Endodermal cell (in vitro differentiated cells): ENCODE measurements at regions not wholly inside any gene's neighbourhood (a gene's known extent, or its start where the extent isn't known, plus 50 kb on each side); places are given as distances from the start of the nearest gene placed in this dataset.

ENCODE experiments used
- DNase-seq: peaks from one replicate; pipeline ENCODE4 v3.0.0-alpha.2; 2017
- H3K27ac ChIP-seq: 2 replicates; pipeline ENCODE4 v1.5.1; 2013; ENCODE audit warnings: mild to moderate bottlenecking, low read depth, low read length, moderate library complexity
- H3K27me3 ChIP-seq: 2 replicates; pipeline ENCODE4 v1.6.1; 2013; ENCODE audit warnings: mild to moderate bottlenecking, low read length, moderate library complexity; ENCODE audit not compliant: insufficient read depth, control insufficient read depth, poor library complexity, severe bottlenecking
- H3K36me3 ChIP-seq: 2 replicates; pipeline ENCODE4 v1.7.0; 2013; ENCODE audit warnings: mild to moderate bottlenecking, low read length, moderate library complexity; ENCODE audit not compliant: control insufficient read depth, insufficient read depth
- H3K4me1 ChIP-seq: one replicate; pipeline ENCODE4 v1.7.0; 2013; ENCODE audit warnings: low read length; ENCODE audit not compliant: control insufficient read depth, insufficient read depth
- H3K4me3 ChIP-seq: 2 replicates; pipeline ENCODE4 v1.5.1; 2013; ENCODE audit warnings: mild to moderate bottlenecking, low read length, moderate library complexity
- H3K9ac ChIP-seq: 2 replicates; pipeline ENCODE4 v1.6.1; 2013; ENCODE audit warnings: mild to moderate bottlenecking, low read length, moderate library complexity; ENCODE audit not compliant: poor library complexity, severe bottlenecking; ENCODE audit errors: extremely low read depth
- H3K9me3 ChIP-seq: 2 replicates; pipeline ENCODE4 v1.6.1; 2013; ENCODE audit warnings: mild to moderate bottlenecking, low read length, moderate library complexity; ENCODE audit not compliant: control insufficient read depth
- H3K27ac Mint-ChIP-seq: 2 replicates; pipeline ENCODE4 v1.8.0; 2020; ENCODE audit warnings: mixed read lengths
- H3K27me3 Mint-ChIP-seq: 2 replicates; pipeline ENCODE4 v1.8.0; 2021; ENCODE audit warnings: mild to moderate bottlenecking, mixed read lengths; ENCODE audit not compliant: insufficient read depth
- H3K36me3 Mint-ChIP-seq: 2 replicates; pipeline ENCODE4 v1.8.0; 2020; ENCODE audit warnings: low read depth, mixed read lengths
- H3K4me1 Mint-ChIP-seq: 2 replicates; pipeline ENCODE4 v1.8.0; 2020; ENCODE audit warnings: mixed read lengths
- H3K4me3 Mint-ChIP-seq: 2 replicates; pipeline ENCODE4 v1.8.0; 2020; ENCODE audit warnings: mild to moderate bottlenecking, moderate library complexity, mixed read lengths
- H3K9me3 Mint-ChIP-seq: 2 replicates; pipeline ENCODE4 v1.8.0; 2020; ENCODE audit warnings: mild to moderate bottlenecking, mixed read lengths
- WGBS, 2 experiments: methylation state at CpG; one replicate each; pipeline versions ENCODE4 v1.1.5 to v1.1.7; 2013; ENCODE audit warnings: missing lambda C conversion rate in 2 of 2, mixed read lengths in 1 of 2; ENCODE audit not compliant: insufficient coverage in 1 of 2, insufficient read length in 1 of 2; 5-methylcytosine and 5-hydroxymethylcytosine counted together
- TF ChIP-seq, protein P1 (sequence below): fragments of 200-600 bp; sonication (generic); conservative IDR thresholded peaks from 2 replicates; pipeline ENCODE4 v1.5.0; 2021; ENCODE audit warnings: antibody characterized with exemption, mild to moderate bottlenecking

GRCh38 chr4:91838181-91838861 lies 465.4 kb upstream of the GRID2 start:
- Histone ChIP-seq H3K9ac (no peak overlapping the region), H3K27me3 (no peaks in the 10 kb centered on the region), H3K36me3 (no peaks in the 10 kb centered on the region), H3K4me3 (no peak overlapping the region), H3K9me3 (peaks cover 12% of the 10 kb centered on the region), H3K27ac (no peak overlapping the region), H3K4me1 (no peaks in the 10 kb centered on the region)
- no peak for DNase-seq
- Mint-ChIP-seq H3K36me3 (no peaks in the 10 kb centered on the region), H3K4me1 (no peaks in the 10 kb centered on the region), H3K27me3 (no peaks in the 10 kb centered on the region), H3K27ac (no peak overlapping the region), H3K4me3 (no peak overlapping the region), H3K9me3 (peaks cover 2% of the 10 kb centered on the region)
- TF ChIP-seq, protein P1, sequence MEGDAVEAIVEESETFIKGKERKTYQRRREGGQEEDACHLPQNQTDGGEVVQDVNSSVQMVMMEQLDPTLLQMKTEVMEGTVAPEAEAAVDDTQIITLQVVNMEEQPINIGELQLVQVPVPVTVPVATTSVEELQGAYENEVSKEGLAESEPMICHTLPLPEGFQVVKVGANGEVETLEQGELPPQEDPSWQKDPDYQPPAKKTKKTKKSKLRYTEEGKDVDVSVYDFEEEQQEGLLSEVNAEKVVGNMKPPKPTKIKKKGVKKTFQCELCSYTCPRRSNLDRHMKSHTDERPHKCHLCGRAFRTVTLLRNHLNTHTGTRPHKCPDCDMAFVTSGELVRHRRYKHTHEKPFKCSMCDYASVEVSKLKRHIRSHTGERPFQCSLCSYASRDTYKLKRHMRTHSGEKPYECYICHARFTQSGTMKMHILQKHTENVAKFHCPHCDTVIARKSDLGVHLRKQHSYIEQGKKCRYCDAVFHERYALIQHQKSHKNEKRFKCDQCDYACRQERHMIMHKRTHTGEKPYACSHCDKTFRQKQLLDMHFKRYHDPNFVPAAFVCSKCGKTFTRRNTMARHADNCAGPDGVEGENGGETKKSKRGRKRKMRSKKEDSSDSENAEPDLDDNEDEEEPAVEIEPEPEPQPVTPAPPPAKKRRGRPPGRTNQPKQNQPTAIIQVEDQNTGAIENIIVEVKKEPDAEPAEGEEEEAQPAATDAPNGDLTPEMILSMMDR, result no peak
- WGBS, 2 experiments, result 95% methylated on average over 2 of the region's 2 CpGs; no CpG with 5 or more reads in 1 of the 2 experiments

- H3K4me1 ChIP-seq, result no peaks in the 10 kb centered on the region
- DNase-seq, result no peak
- WGBS, 2 experiments, result 91% methylated on average over 2 of the region's 2 CpGs; no CpG with 5 or more reads in 1 of the 2 experiments
- no peaks in the 10 kb centered on the region for H3K36me3 Mint-ChIP-seq
- no peak overlapping the region for H3K27ac ChIP-seq
- H3K9me3 Mint-ChIP-seq, result no peaks in the 10 kb centered on the region
- H3K4me3 Mint-ChIP-seq, result no peak overlapping the region
- H3K9me3 ChIP-seq, result no peaks in the 10 kb centered on the region
- no peak overlapping the region for H3K9ac ChIP-seq
- H3K36me3 ChIP-seq, result no peaks in the 10 kb centered on the region
- no peaks in the 10 kb centered on the region for H3K27me3 ChIP-seq
- H3K4me3 ChIP-seq, result no peak overlapping the region
- TF ChIP-seq, protein P1, result no peak
- H3K4me1 Mint-ChIP-seq, result no peaks in the 10 kb centered on the region
- H3K27ac Mint-ChIP-seq, result no peak overlapping the region
- H3K27me3 Mint-ChIP-seq, result no peaks in the 10 kb centered on the region
Measured at GRCh38 chr4:91840359-91840758, 463.4 kb upstream of the GRID2 start.

- H3K27ac Mint-ChIP-seq, result no peak overlapping the region
- 78 to 84% methylated on average over 1 of the region's 1 CpG for WGBS, 2 experiments
- no peak for DNase-seq
- H3K9ac ChIP-seq, result no peak overlapping the region
- H3K36me3 Mint-ChIP-seq, result no peaks in the 10 kb centered on the region
- no peak overlapping the region for H3K27ac ChIP-seq
- no peak overlapping the region for H3K4me3 ChIP-seq
- no peaks in the 10 kb centered on the region for H3K9me3 ChIP-seq
- H3K27me3 ChIP-seq, result no peaks in the 10 kb centered on the region
- no peaks in the 10 kb centered on the region for H3K4me1 Mint-ChIP-seq
- H3K27me3 Mint-ChIP-seq, result no peaks in the 10 kb centered on the region
- no peak overlapping the region for H3K4me3 Mint-ChIP-seq
- H3K36me3 ChIP-seq, result no peaks in the 10 kb centered on the region
- no peaks in the 10 kb centered on the region for H3K9me3 Mint-ChIP-seq
- no peaks in the 10 kb centered on the region for H3K4me1 ChIP-seq
- TF ChIP-seq, protein P1, result no peak
Measured at GRCh38 chr4:91846233-91846632, 457.5 kb upstream of the GRID2 start.
